ENCODE measurements at regions not wholly inside any gene's neighbourhood (a gene's known extent, or its start where the extent isn't known, plus 50 kb on each side); places are given as distances from the start of the nearest gene placed in this dataset.

GRCh38 chr5:2442496-2443354 is 308.8 kb downstream of the IRX2 start:
- POLR2A ChIA-PET: no interaction called here
- CTCF ChIA-PET: no interaction called here

GRCh38 chr5:2441495-2442180 is 309.8 kb downstream of the IRX2 start:
- Histone ChIP-seq H3K27me3 (ENCODE audit: control insufficient read depth, insufficient read depth, low read length) (no peaks in the 10 kb centered on the region), H3K4me3 (ENCODE audit: low read depth, low read length) (no peak overlapping the region), H3K9me3 (ENCODE audit: control insufficient read depth, insufficient read depth, low read length) (peaks cover 26% of the 10 kb centered on the region), H3K27ac (ENCODE audit: low read depth, low read length) (no peak overlapping the region)
- POLR2A ChIA-PET: no interaction called here
- CTCF ChIA-PET: no interaction called here
- DNase-seq (ENCODE audit: low read depth, low spot score): no peak
- TF ChIP-seq CTCF (IDR thresholded peaks at IDR 0.05; ENCODE audit: low read depth, low read length): no peak

More at GRCh38 chr5:2442496-2443354, 308.8 kb downstream of the IRX2 start:
- peaks cover 34% of the 10 kb centered on the region for H3K9me3 ChIP-seq (ENCODE audit: control insufficient read depth, insufficient read depth, low read length)
- no peak for DNase-seq (ENCODE audit: low read depth, low spot score)
- no peak overlapping the region for H3K4me3 ChIP-seq (ENCODE audit: low read depth, low read length)
- H3K27me3 ChIP-seq (ENCODE audit: control insufficient read depth, insufficient read depth, low read length): no peaks in the 10 kb centered on the region
- no peak overlapping the region for H3K27ac ChIP-seq (ENCODE audit: low read depth, low read length)
- no peak for TF ChIP-seq CTCF (IDR thresholded peaks at IDR 0.05; ENCODE audit: low read depth, low read length)

- H3K4me3 ChIP-seq (ENCODE audit: low read depth, low read length): no peak overlapping the region
- no peaks in the 10 kb centered on the region for H3K27me3 ChIP-seq (ENCODE audit: control insufficient read depth, insufficient read depth, low read length)
- TF ChIP-seq CTCF (IDR thresholded peaks at IDR 0.05; ENCODE audit: low read depth, low read length): no peak
- H3K9me3 ChIP-seq (ENCODE audit: control insufficient read depth, insufficient read depth, low read length): peaks cover 39% of the 10 kb centered on the region
- CTCF ChIA-PET: no interaction called here
- no peak for DNase-seq (ENCODE audit: low read depth, low spot score)
- POLR2A ChIA-PET: no interaction called here
- no peak overlapping the region for H3K27ac ChIP-seq (ENCODE audit: low read depth, low read length)
These were observed 311.9 kb downstream of the IRX2 start for GRCh38 chr5:2439608-2440007.

- H3K27ac ChIP-seq (ENCODE audit: low read depth, low read length): no peak overlapping the region
- POLR2A ChIA-PET: no interaction called here
- CTCF ChIA-PET: no interaction called here
- no peak for TF ChIP-seq CTCF (IDR thresholded peaks at IDR 0.05; ENCODE audit: low read depth, low read length)
- DNase-seq (ENCODE audit: low read depth, low spot score): no peak
- H3K27me3 ChIP-seq (ENCODE audit: control insufficient read depth, insufficient read depth, low read length): no peaks in the 10 kb centered on the region
- no peak overlapping the region for H3K4me3 ChIP-seq (ENCODE audit: low read depth, low read length)
- peaks cover 41% of the 10 kb centered on the region for H3K9me3 ChIP-seq (ENCODE audit: control insufficient read depth, insufficient read depth, low read length)
These were observed 318.4 kb downstream of the IRX2 start for GRCh38 chr5:2433086-2433485.
